H4 (cell line): ENCODE measurements at regions not wholly inside any gene's neighbourhood (a gene's known extent, or its start where the extent isn't known, plus 50 kb on each side); places are given as distances from the start of the nearest gene placed in this dataset.

ENCODE experiments used
- DNase-seq: peaks from one replicate; pipeline ENCODE4 v3.0.0-alpha.2; 2015; ENCODE audit warnings: low spot score

DNA sequence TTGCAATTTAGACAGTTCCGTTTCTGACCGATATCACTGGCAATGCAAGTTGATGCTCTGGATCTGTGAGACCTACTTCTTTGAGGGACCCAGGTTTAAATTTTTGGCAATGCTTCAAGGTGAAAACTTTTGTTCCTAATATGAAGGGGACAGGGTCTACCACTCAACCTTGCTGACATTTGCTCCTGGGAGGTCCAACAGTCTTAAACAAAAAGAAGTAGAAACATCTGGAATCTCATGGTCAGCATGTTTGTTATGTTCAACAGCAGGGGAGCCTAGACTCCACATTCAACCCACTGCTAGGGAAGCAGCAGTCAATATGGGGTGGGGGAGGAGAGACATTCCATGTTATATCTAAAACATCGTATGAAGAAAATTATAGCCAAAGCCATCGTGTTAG, 196.4 kb downstream of the SIM1 start:
- no peak for DNase-seq

- DNase-seq = no peak
Observed at GRCh38 chr6:100267721-100268123, 197.0 kb downstream of the SIM1 start.

DNA sequence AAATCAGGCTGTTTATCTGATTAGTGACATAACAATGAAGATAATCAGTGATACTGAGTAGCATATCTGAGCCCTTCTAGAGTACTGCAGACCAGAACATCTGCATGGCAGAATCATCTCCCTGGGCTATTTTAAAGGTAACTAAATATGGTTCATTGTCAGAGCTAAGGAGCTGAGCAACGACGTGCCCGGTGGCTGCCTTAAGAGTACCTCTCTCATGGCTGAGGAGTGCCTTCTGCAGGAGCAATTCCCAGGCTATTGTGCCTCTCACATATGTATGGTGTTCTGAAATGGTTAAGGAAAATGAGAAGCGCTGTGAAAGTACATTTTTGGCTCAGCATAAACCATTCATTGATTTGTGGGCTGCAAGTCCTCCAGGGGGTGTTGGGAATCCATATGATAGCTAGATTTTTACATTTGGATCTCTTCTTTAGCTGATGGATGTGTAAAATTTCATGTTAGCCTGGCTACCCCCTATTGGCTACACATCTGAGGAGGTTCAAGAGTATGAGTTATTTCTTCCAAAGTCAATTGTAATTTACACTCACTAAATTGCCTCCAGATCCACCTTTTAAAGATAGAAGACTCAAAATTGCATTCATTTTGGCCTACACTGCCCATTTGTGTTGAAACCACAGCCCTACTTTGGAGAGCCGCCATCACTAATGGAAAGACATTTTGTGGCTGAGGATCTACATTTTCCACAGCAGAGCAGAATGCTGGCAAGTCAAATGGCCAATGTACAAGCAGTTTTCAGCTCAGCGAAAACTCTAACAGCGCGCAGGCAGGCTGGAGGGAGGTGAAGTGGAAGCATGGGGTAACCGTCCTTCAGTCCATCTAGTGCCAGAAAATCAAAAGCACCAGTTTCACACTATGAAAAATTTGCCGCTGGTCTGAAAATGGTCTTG, 198.0 kb downstream of the SIM1 start:
- no peak for DNase-seq

GRCh38 chr6:100262086-100262485, 202.6 kb downstream of the SIM1 start:
- no peak for DNase-seq

- DNase-seq = no peak
Observed at GRCh38 chr6:100261486-100261885, 203.2 kb downstream of the SIM1 start.

- DNase-seq = no peak
Observed at GRCh38 chr6:100260584-100260983, 204.1 kb downstream of the SIM1 start.

DNA sequence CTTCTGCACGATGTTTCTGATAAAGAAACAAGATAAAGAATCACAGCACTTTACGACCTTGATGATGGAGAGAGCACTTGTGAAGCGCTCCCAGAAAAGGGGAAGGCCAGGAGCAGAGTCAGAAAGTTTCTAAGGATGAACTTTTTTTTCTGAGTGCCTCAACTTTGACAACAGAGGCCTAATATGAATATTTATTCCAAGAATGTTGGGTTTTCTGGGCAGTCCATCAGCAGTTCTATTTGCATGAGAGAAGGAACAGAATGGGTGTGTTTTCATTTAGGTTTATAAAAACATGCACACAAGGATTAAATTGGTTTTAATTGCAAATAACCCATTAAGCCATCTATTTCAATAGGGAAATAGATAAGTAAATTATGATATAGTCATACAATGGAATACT, 204.9 kb downstream of the SIM1 start:
- DNase-seq = no peak

GRCh38 chr6:100258752-100259151, 206.0 kb downstream of the SIM1 start:
- no peak for DNase-seq

DNA sequence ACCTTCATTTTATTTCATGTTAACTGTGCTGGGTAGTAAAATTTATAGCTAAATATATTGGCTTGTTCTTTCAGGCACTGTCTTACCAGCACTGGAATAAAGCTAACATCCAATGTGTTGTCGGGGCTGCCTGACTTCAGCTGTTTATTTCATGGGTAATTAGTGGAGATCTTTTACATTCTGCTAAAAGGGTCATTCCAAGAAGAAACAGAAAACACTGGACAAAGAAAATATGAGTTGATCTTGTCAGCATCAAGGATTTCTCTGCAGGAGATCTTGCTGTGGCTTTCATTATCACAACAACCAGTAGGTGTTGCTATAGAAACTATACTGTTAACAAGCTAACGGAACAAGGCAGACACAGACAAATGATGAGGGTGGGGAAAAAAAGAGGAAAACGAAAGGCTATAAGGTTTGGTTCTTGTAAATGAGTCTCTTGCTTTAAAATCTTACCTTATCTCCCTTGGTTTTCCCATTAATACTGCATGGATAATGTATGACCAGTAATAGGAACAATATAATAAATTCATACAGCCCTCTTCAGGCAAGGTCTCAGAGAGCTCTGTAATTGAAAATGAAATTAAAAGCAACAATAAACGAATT, 206.8 kb downstream of the SIM1 start:
- DNase-seq = peak; percentile 30

DNA sequence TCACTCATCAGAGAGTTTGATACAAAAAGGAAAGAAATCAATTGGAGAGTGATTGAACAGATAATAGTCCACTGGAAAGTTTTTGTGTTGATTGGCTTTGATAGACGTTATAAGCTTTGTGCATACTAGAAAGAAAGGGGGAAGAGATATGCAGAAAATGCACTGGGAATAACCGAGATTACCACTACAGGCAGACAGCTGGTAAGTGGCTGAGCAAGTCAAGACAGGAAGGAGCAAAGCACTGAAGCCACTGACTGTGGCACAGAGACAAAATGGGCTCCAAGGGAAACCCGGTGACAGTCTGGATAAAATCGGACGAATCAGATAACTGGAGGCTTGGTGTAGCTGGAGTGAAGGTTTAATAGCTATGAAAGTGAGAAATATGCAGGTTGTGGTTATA, 209.0 kb downstream of the SIM1 start:
- DNase-seq = no peak

GRCh38 chr6:100247123-100247522, 217.6 kb downstream of the SIM1 start:
- DNase-seq = no peak

GRCh38 chr6:100246206-100246605, 218.5 kb downstream of the SIM1 start:
- peak; percentile 4 for DNase-seq

GRCh38 chr6:100240798-100241197, 223.9 kb downstream of the SIM1 start:
- DNase-seq = no peak

- DNase-seq = no peak
Observed at GRCh38 chr6:100237821-100238220, 226.9 kb downstream of the SIM1 start.

GRCh38 chr6:100236389-100236788, 228.3 kb downstream of the SIM1 start:
- no peak for DNase-seq

DNA sequence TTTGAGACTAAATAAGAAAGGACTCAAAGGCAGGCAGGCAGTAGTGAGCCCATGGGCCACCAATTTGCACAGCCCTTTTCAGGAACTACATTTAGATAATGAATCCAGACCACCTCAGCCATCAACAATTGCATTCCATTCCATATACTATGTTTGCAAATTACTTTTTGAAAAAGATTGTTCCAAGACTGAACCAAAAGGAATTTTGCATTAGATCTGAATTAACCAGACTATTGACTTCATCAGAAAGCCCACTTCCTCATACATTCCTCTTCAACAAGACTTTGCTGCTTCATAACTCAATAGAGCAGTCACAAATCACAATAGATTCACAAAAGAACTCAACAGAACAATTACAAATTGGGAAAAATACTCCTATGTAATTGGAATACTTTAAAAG, 229.1 kb downstream of the SIM1 start:
- no peak for DNase-seq

DNA sequence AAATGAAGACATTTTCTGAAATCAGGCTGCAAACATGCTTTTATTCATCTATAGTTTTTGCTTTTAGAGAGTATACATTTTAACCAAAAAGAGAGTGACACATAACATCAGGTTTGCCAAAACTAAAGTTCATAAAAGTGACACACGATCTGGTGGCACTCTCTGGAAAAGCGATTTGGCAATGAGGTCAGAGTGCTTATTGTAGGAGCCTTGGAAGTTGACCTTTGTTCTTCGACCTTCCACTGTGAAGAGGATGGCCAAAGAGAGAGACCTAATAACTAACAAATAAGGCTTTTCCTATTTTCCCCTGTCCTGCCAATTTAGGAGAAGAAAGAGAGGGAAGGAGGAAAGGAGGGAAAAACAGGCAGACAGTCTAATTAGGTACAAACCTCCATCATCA, 230.1 kb downstream of the SIM1 start:
- no peak for DNase-seq

DNA sequence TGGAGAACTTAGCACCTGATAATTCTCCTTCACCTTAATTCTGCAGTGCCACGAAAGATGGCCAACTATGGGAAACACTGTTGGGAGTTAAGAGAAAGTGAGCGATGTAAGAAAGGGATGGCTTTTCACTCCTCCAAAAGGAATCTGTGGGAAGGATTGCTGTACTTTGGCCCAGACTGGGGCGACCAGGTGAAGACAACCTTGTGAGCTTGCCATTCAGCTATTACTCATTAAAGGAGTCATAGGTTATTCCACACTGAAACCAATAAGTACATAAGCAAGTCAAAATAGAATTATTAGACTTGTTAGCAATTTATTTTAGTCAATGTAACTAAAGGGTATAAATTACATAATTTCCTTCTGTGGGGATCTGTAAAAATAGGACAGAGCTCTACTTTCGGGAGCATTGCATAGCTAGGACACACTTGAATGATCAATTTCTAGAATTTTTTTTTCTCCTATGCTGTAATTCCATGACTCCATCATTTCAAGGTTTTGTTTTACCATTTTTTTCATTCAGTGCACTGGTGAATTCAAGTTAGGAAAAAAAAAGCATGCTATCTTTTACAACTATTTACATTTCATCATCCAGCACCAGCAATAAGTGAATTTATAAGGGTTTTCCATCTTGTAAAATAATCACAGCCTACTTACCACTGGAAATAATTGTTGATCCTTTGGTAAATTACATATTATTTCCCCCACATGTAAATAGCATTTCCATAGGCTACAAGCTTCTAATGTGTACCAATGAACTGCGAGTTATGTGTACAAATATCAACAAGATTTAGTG, 231.7 kb downstream of the SIM1 start:
- no peak for DNase-seq

GRCh38 chr6:100230953-100231316, 233.8 kb downstream of the SIM1 start:
- no peak for DNase-seq

GRCh38 chr6:100230115-100230952, 234.4 kb downstream of the SIM1 start:
- no peak for DNase-seq

GRCh38 chr6:100229512-100229911, 235.2 kb downstream of the SIM1 start:
- no peak for DNase-seq
